Mammary epithelial cell (primary cell): ENCODE measurements at regions not wholly inside any gene's neighbourhood (a gene's known extent, or its start where the extent isn't known, plus 50 kb on each side); places are given as distances from the start of the nearest gene placed in this dataset.

Experiments
- EZH2 ChIP-seq: IDR thresholded peaks from 2 replicates; pipeline ENCODE4 v1.6.1; 2012; ENCODE audit warnings: low read length, inconsistent platforms, borderline replicate concordance
- TF ChIP-seq, protein P1 (sequence below), 2 donors: IDR thresholded peaks in 1 of 2; conservative IDR thresholded peaks in 1 of 2; 2 replicates each; pipeline ENCODE4 v1.5.1; 2011 to 2012; ENCODE audit warnings: inconsistent platforms in 2 of 2, low read length in 2 of 2, mild to moderate bottlenecking in 2 of 2, control low read depth in 1 of 2, low read depth in 1 of 2; ENCODE audit not compliant: insufficient read depth in 1 of 2; ENCODE audit errors: extremely low read depth in 1 of 2

- TF ChIP-seq, protein P1, sequence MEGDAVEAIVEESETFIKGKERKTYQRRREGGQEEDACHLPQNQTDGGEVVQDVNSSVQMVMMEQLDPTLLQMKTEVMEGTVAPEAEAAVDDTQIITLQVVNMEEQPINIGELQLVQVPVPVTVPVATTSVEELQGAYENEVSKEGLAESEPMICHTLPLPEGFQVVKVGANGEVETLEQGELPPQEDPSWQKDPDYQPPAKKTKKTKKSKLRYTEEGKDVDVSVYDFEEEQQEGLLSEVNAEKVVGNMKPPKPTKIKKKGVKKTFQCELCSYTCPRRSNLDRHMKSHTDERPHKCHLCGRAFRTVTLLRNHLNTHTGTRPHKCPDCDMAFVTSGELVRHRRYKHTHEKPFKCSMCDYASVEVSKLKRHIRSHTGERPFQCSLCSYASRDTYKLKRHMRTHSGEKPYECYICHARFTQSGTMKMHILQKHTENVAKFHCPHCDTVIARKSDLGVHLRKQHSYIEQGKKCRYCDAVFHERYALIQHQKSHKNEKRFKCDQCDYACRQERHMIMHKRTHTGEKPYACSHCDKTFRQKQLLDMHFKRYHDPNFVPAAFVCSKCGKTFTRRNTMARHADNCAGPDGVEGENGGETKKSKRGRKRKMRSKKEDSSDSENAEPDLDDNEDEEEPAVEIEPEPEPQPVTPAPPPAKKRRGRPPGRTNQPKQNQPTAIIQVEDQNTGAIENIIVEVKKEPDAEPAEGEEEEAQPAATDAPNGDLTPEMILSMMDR (conservative IDR thresholded peaks at IDR 0.05 in 1 of 2, IDR thresholded peaks at IDR 0.05 in 1 of 2; ENCODE audit: extremely low read depth in 1 of 2, insufficient read depth in 1 of 2, low read depth in 1 of 2, low read length in 2 of 2) = no peak
- TF ChIP-seq EZH2 = no peak
These were observed 371.9 kb downstream of the CD83 start for GRCh38 chr6:14489445-14489844.
